ENCODE measurements at regions not wholly inside any gene's neighbourhood (a gene's known extent, or its start where the extent isn't known, plus 50 kb on each side); places are given as distances from the start of the nearest gene placed in this dataset.

DNA sequence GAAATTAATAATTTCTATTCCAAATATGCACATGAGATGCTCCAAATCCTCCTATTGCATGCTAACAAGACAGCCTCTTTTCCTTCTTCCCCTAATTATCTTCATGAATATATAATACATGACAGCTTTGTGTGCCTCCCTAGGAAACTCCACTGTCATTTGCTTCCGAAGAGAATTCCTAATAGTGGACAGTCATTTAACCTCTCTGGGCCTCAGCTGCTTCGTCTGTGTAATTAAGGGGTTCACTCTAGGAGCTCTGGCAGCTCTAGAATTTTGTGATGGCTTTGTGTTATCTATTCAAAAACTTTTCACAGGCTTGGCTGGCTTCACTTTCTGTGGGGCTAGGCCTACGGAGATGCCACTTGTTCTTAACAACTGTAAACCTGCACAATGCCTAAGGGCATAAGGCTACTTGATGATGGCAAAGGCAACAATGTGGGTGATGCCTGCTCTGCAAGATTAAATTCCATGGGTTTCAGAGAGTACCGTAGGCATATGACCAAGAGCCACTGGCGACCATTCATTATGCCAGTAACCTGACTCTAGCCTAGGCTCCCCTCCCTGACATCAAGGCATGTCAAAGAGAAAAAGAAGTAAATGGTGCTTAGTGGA lies 333.8 kb upstream of the UMPS start:
- no peak for TF ChIP-seq CTCF (IDR thresholded peaks at IDR 0.05)
- peaks cover 15% of the 10 kb centered on the region for H3K4me1 Mint-ChIP-seq (ENCODE audit: unreplicated experiment)
- H3K9me3 Mint-ChIP-seq (ENCODE audit: unreplicated experiment): no peaks in the 10 kb centered on the region
- peaks cover 8% of the 10 kb centered on the region for H3K36me3 Mint-ChIP-seq (ENCODE audit: unreplicated experiment)
- H3K4me3 Mint-ChIP-seq (ENCODE audit: unreplicated experiment): no peak overlapping the region
- no peak for DNase-seq (ENCODE audit: extremely low spot score, unreplicated experiment)
- no peak overlapping the region for H3K27ac Mint-ChIP-seq (ENCODE audit: unreplicated experiment)
- H3K27me3 Mint-ChIP-seq (ENCODE audit: unreplicated experiment): no peaks in the 10 kb centered on the region

DNA sequence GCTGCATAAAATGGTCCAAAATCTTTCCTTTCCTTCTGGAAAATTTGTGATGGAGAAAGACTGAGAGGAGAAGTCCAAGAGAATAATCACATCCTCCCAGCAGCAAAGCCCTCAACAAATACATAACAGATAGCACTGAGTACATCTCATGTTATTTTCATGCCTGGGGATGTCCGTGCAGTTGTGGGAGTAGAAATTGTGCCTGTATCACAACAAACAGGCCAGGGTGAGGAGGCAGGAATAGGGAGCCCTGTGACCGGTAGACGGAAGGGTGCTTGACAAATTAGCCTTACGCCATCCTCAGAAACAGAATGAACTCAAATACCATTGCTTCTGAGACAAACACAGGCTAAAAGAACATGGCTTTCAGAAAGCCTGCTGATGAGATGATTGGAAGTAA lies 333.2 kb upstream of the UMPS start:
- TF ChIP-seq CTCF (IDR thresholded peaks at IDR 0.05): no peak
- no peaks in the 10 kb centered on the region for H3K9me3 Mint-ChIP-seq (ENCODE audit: unreplicated experiment)
- H3K4me3 Mint-ChIP-seq (ENCODE audit: unreplicated experiment): no peak overlapping the region
- peaks cover 21% of the 10 kb centered on the region for H3K4me1 Mint-ChIP-seq (ENCODE audit: unreplicated experiment)
- DNase-seq (ENCODE audit: extremely low spot score, unreplicated experiment): no peak
- H3K36me3 Mint-ChIP-seq (ENCODE audit: unreplicated experiment): peaks cover 8% of the 10 kb centered on the region
- no peaks in the 10 kb centered on the region for H3K27me3 Mint-ChIP-seq (ENCODE audit: unreplicated experiment)
- no peak overlapping the region for H3K27ac Mint-ChIP-seq (ENCODE audit: unreplicated experiment)

DNA sequence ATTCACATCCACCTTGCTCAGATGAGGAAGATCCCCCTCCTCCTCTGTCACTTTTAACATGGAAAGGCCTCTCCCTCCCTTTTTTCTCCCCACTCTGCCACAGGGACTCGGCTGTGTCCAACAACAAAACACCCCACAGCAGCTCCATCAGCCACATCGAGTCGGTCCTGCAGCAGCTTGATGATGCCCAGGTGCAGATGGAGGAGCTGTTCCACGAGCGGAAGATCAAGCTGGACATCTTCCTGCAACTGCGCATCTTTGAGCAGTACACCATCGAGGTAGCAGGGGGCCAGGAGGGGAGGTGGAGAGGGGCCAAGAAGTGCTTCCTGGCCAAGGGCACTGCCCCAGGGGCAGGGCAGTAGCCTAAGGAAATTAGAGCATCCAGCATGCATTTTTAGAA lies 331.7 kb upstream of the UMPS start:
- Mint-ChIP-seq H3K27ac (ENCODE audit: unreplicated experiment) (no peak overlapping the region), H3K36me3 (ENCODE audit: unreplicated experiment) (peaks cover 8% of the 10 kb centered on the region), H3K27me3 (ENCODE audit: unreplicated experiment) (no peaks in the 10 kb centered on the region), H3K4me1 (ENCODE audit: unreplicated experiment) (peaks cover 21% of the 10 kb centered on the region), H3K9me3 (ENCODE audit: unreplicated experiment) (no peaks in the 10 kb centered on the region), H3K4me3 (ENCODE audit: unreplicated experiment) (no peak overlapping the region)
- TF ChIP-seq CTCF (IDR thresholded peaks at IDR 0.05): no peak
- no peak for DNase-seq (ENCODE audit: extremely low spot score, unreplicated experiment)

GRCh38 chr3:124401843-124402242 lies 328.4 kb upstream of the UMPS start:
- Mint-ChIP-seq H3K27ac (ENCODE audit: unreplicated experiment) (peak overlapping the region; percentile 32), H3K27me3 (ENCODE audit: unreplicated experiment) (no peaks in the 10 kb centered on the region), H3K36me3 (ENCODE audit: unreplicated experiment) (peaks cover 5% of the 10 kb centered on the region), H3K4me3 (ENCODE audit: unreplicated experiment) (no peak overlapping the region), H3K9me3 (ENCODE audit: unreplicated experiment) (no peaks in the 10 kb centered on the region), H3K4me1 (ENCODE audit: unreplicated experiment) (peaks cover 7% of the 10 kb centered on the region)
- DNase-seq (ENCODE audit: extremely low spot score, unreplicated experiment): no peak
- TF ChIP-seq CTCF (IDR thresholded peaks at IDR 0.05): no peak

- Mint-ChIP-seq H3K27ac (ENCODE audit: unreplicated experiment) (no peak overlapping the region), H3K4me1 (ENCODE audit: unreplicated experiment) (peaks cover 11% of the 10 kb centered on the region), H3K36me3 (ENCODE audit: unreplicated experiment) (peaks cover 4% of the 10 kb centered on the region), H3K27me3 (ENCODE audit: unreplicated experiment) (no peaks in the 10 kb centered on the region), H3K4me3 (ENCODE audit: unreplicated experiment) (no peak overlapping the region), H3K9me3 (ENCODE audit: unreplicated experiment) (no peaks in the 10 kb centered on the region)
- TF ChIP-seq CTCF (IDR thresholded peaks at IDR 0.05): no peak
- DNase-seq (ENCODE audit: extremely low spot score, unreplicated experiment): no peak
Observed at GRCh38 chr3:124402791-124403190, 327.5 kb upstream of the UMPS start.

Measured in osteocyte (in vitro differentiated cells).